GM23338 (cell line): ENCODE measurements at regions not wholly inside any gene's neighbourhood (a gene's known extent, or its start where the extent isn't known, plus 50 kb on each side); places are given as distances from the start of the nearest gene placed in this dataset.

Experiments used
- ATAC-seq: fragments of 200-7000 bp; cut with Tn5 transposase; 3 replicates; pipeline ENCODE4 v1.9.1; 2020
- DNase-seq: peaks from one replicate; pipeline ENCODE4 v3.0.0-alpha.2; 2015; ENCODE audit warnings: low spot score
- H2AFZ ChIP-seq: fragments of 200-600 bp; sonication (generic); 2 replicates; pipeline ENCODE4 v1.8.0; 2016; ENCODE audit warnings: antibody characterized with exemption, mild to moderate bottlenecking, moderate library complexity
- H3F3A ChIP-seq: fragments of 200-600 bp; sonication (generic); replicated peaks from 2 replicates; pipeline ENCODE4 v1.8.0; 2017; ENCODE audit warnings: antibody characterized with exemption, mixed run types, low read depth
- H3K27ac ChIP-seq: fragments of 200-600 bp; sonication (generic); 2 replicates; pipeline ENCODE4 v1.6.1; 2016; ENCODE audit warnings: low read depth
- H3K27me3 ChIP-seq: fragments of 200-600 bp; sonication (generic); 2 replicates; pipeline ENCODE4 v1.8.0; 2016; ENCODE audit warnings: mild to moderate bottlenecking, mixed run types, moderate library complexity; ENCODE audit not compliant: insufficient read depth
- H3K36me3 ChIP-seq: fragments of 200-600 bp; sonication (generic); 2 replicates; pipeline ENCODE4 v1.8.0; 2016; ENCODE audit warnings: mild to moderate bottlenecking; ENCODE audit not compliant: insufficient read depth
- H3K4me1 ChIP-seq: fragments of 200-600 bp; sonication (generic); 2 replicates; pipeline ENCODE4 v1.8.0; 2016; ENCODE audit warnings: mild to moderate bottlenecking, moderate library complexity; ENCODE audit not compliant: insufficient read depth
- H3K4me2 ChIP-seq: fragments of 200-600 bp; sonication (generic); 2 replicates; pipeline ENCODE4 v1.7.1; 2017; ENCODE audit warnings: mixed run types
- H3K4me3 ChIP-seq: fragments of 200-600 bp; sonication (generic); 2 replicates; pipeline ENCODE4 v1.6.1; 2016; ENCODE audit warnings: mixed run types
- H3K79me2 ChIP-seq: fragments of 200-600 bp; sonication (generic); replicated peaks from 2 replicates; pipeline ENCODE4 v1.8.0; 2017; ENCODE audit warnings: mild to moderate bottlenecking; ENCODE audit not compliant: insufficient read depth
- H3K9me2 ChIP-seq: fragments of 200-600 bp; sonication (generic); 2 replicates; pipeline ENCODE4 v1.8.0; 2017; ENCODE audit not compliant: insufficient read depth
- H4K20me1 ChIP-seq: fragments of 200-600 bp; sonication (generic); replicated peaks from 2 replicates; pipeline ENCODE4 v1.8.0; 2017; ENCODE audit warnings: mild to moderate bottlenecking; ENCODE audit not compliant: insufficient read depth
- H3K27ac Mint-ChIP-seq: 2 replicates; pipeline ENCODE4 v1.8.0; 2020; ENCODE audit warnings: inconsistent platforms, mild to moderate bottlenecking, moderate library complexity, mixed read lengths
- H3K27me3 Mint-ChIP-seq: 3 replicates; pipeline ENCODE4 v1.8.0; 2022; ENCODE audit warnings: low read depth, mild to moderate bottlenecking, moderate library complexity, mixed read lengths, inconsistent platforms; ENCODE audit not compliant: insufficient read depth, poor library complexity
- H3K36me3 Mint-ChIP-seq: 3 replicates; pipeline ENCODE4 v1.8.0; 2021; ENCODE audit warnings: low read depth, mild to moderate bottlenecking, inconsistent platforms, moderate library complexity, mixed read lengths
- H3K4me1 Mint-ChIP-seq: 3 replicates; pipeline ENCODE4 v1.8.0; 2020; ENCODE audit warnings: mild to moderate bottlenecking, inconsistent platforms, mixed read lengths
- H3K4me3 Mint-ChIP-seq: 3 replicates; pipeline ENCODE4 v1.8.0; 2021; ENCODE audit warnings: moderate library complexity, mild to moderate bottlenecking, inconsistent platforms, mixed read lengths
- H3K9me3 Mint-ChIP-seq: 3 replicates; pipeline ENCODE4 v1.8.0; 2020; ENCODE audit warnings: moderate library complexity, mild to moderate bottlenecking, inconsistent platforms, mixed read lengths
- CREB1 ChIP-seq: fragments of 250-450 bp; sonication (Bioruptor Pico); IDR thresholded peaks from 2 replicates; pipeline ENCODE4 v1.5.0; 2020; ENCODE audit warnings: low read depth, mild to moderate bottlenecking, moderate library complexity
- CTCF ChIP-seq, 2 experiments: fragments of 200-600 bp in 1 of 2; sonication (generic) in 1 of 2; conservative IDR thresholded peaks; 2 replicates each; pipeline versions ENCODE4 v1.5.1 to v1.6.1; 2016 to 2017; ENCODE audit warnings: antibody characterized with exemption in 2 of 2, low read depth in 2 of 2, mild to moderate bottlenecking in 2 of 2, moderate library complexity in 1 of 2
- ETS1 ChIP-seq: IDR thresholded peaks from 2 replicates; pipeline ENCODE4 v1.6.1; 2016; ENCODE audit warnings: antibody characterized with exemption
- EZH2 ChIP-seq: fragments of 200-600 bp; sonication (generic); IDR thresholded peaks from one replicate; pipeline ENCODE4 v1.8.0; 2017; ENCODE audit warnings: antibody characterized with exemption, mild to moderate bottlenecking, low read depth; ENCODE audit not compliant: unreplicated experiment
- EZH2phosphoT487 ChIP-seq: fragments of 200-600 bp; sonication (generic); IDR thresholded peaks from one replicate; pipeline ENCODE4 v1.8.1; 2018; ENCODE audit warnings: antibody characterized with exemption; ENCODE audit not compliant: unreplicated experiment
- JUNB ChIP-seq: IDR thresholded peaks from one replicate; pipeline ENCODE4 v1.6.1; 2016; ENCODE audit warnings: antibody characterized with exemption; ENCODE audit not compliant: unreplicated experiment
- NANOG ChIP-seq: IDR thresholded peaks from 2 replicates; pipeline ENCODE4 v1.6.1; 2016; ENCODE audit warnings: antibody characterized with exemption, borderline replicate concordance
- POLR2AphosphoS5 ChIP-seq: IDR thresholded peaks from 2 replicates; pipeline ENCODE4 v1.6.1; 2016; ENCODE audit warnings: antibody characterized with exemption, low read depth
- REST ChIP-seq: IDR thresholded peaks from one replicate; pipeline ENCODE4 v1.6.1; 2018; ENCODE audit warnings: antibody characterized with exemption; ENCODE audit not compliant: unreplicated experiment
- STAT1 ChIP-seq: IDR thresholded peaks from one replicate; pipeline ENCODE4 v1.6.1; 2016; ENCODE audit warnings: antibody characterized with exemption; ENCODE audit not compliant: unreplicated experiment
- ZNF114 ChIP-seq: fragments of 250-450 bp; sonication (Bioruptor Pico); IDR thresholded peaks from 2 replicates; pipeline ENCODE4 v1.5.0; 2020; ENCODE audit warnings: mild to moderate bottlenecking, moderate library complexity
- ZNF331 ChIP-seq: fragments of 250-450 bp; sonication (Bioruptor Pico); IDR thresholded peaks from 2 replicates; pipeline ENCODE4 v1.5.0; 2020; ENCODE audit warnings: low read depth, mild to moderate bottlenecking, moderate library complexity
- ZNF462 ChIP-seq: fragments of 250-450 bp; sonication (Bioruptor Pico); IDR thresholded peaks from 2 replicates; pipeline ENCODE4 v1.5.0; 2020; ENCODE audit warnings: mild to moderate bottlenecking, moderate library complexity

GRCh38 chr6:79764747-79765146 lies 133.6 kb downstream of the SH3BGRL2 start:
- H3K36me3 Mint-ChIP-seq: peaks cover 17% of the 10 kb centered on the region; the same call in 2 of the 3 replicates
- Histone ChIP-seq H3K36me3 (0 out of 2 replicates have a peak, but pooled peaks cover 2% of the 10 kb centered on the region), H3K4me3 (no peak overlapping the region), H4K20me1 (no peaks in the 10 kb centered on the region), H3F3A (no peaks in the 10 kb centered on the region), H3K27me3 (no peaks in the 10 kb centered on the region), H3K9me2 (no peaks in the 10 kb centered on the region), H3K79me2 (no peaks in the 10 kb centered on the region), H3K4me1 (no peaks in the 10 kb centered on the region), H3K27ac (no peak overlapping the region), H2AFZ (no peak overlapping the region), H3K4me2 (no peak overlapping the region)
- no peak overlapping the region for H3K4me3 Mint-ChIP-seq
- no peak overlapping the region for H3K27ac Mint-ChIP-seq
- H3K9me3 Mint-ChIP-seq: peaks cover 39% of the 10 kb centered on the region
- peaks cover 2% of the 10 kb centered on the region for H3K27me3 Mint-ChIP-seq
- no peak for TF ChIP-seq POLR2AphosphoS5
- TF ChIP-seq ETS1: no peak
- no peak for TF ChIP-seq ZNF462
- no peak for TF ChIP-seq ZNF114 (CRISPR knock-in tag)
- no peak for TF ChIP-seq CREB1
- TF ChIP-seq JUNB: no peak
- no peak for TF ChIP-seq ZNF331 (CRISPR knock-in tag)
- TF ChIP-seq CTCF (conservative IDR thresholded peaks at IDR 0.05; ENCODE audit: low read depth in 2 of 2): no peak
- TF ChIP-seq EZH2: no peak
- no peak for TF ChIP-seq STAT1
- TF ChIP-seq NANOG: no peak
- TF ChIP-seq EZH2phosphoT487: no peak
- TF ChIP-seq REST: no peak
- no peaks in the 10 kb centered on the region for H3K4me1 Mint-ChIP-seq
- ATAC-seq (no peak), DNase-seq (no peak)
